ENCODE measurements at regions not wholly inside any gene's neighbourhood (a gene's known extent, or its start where the extent isn't known, plus 50 kb on each side); places are given as distances from the start of the nearest gene placed in this dataset.

GRCh38 chr10:2891073-2891769 lies 176.1 kb upstream of the PFKP start:
- TF ChIP-seq, protein P1, sequence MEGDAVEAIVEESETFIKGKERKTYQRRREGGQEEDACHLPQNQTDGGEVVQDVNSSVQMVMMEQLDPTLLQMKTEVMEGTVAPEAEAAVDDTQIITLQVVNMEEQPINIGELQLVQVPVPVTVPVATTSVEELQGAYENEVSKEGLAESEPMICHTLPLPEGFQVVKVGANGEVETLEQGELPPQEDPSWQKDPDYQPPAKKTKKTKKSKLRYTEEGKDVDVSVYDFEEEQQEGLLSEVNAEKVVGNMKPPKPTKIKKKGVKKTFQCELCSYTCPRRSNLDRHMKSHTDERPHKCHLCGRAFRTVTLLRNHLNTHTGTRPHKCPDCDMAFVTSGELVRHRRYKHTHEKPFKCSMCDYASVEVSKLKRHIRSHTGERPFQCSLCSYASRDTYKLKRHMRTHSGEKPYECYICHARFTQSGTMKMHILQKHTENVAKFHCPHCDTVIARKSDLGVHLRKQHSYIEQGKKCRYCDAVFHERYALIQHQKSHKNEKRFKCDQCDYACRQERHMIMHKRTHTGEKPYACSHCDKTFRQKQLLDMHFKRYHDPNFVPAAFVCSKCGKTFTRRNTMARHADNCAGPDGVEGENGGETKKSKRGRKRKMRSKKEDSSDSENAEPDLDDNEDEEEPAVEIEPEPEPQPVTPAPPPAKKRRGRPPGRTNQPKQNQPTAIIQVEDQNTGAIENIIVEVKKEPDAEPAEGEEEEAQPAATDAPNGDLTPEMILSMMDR (IDR thresholded peaks at IDR 0.05), result no peak
- TF ChIP-seq POLR2A (IDR thresholded peaks at IDR 0.05) (no peak), POLR2AphosphoS5 (IDR thresholded peaks at IDR 0.05) (no peak), EP300 (IDR thresholded peaks at IDR 0.05; ENCODE audit: low read depth) (no peak)
